ENCODE measurements at regions not wholly inside any gene's neighbourhood (a gene's known extent, or its start where the extent isn't known, plus 50 kb on each side); places are given as distances from the start of the nearest gene placed in this dataset.

DNA sequence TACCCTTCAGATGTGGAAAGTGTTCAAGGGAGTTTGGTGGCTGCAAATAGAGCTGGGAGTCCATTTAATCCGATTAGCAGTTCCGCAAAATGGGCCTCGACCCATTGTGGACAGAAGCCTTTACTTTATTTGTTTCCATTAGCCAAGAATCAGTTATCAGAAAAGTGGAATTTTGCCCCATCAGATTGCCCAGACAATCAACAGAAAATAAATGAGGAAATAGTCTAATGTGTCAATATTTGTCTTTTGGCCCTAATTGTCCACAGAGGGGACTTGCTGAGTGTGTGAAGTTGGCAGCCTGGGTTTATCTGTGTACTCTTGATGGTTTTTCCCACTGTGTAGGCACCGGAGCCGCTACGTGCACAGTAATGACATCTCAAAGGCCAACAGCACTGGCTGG is 134.3 kb downstream of the LINC00237 start (continued):
- TF ChIP-seq, protein P1, sequence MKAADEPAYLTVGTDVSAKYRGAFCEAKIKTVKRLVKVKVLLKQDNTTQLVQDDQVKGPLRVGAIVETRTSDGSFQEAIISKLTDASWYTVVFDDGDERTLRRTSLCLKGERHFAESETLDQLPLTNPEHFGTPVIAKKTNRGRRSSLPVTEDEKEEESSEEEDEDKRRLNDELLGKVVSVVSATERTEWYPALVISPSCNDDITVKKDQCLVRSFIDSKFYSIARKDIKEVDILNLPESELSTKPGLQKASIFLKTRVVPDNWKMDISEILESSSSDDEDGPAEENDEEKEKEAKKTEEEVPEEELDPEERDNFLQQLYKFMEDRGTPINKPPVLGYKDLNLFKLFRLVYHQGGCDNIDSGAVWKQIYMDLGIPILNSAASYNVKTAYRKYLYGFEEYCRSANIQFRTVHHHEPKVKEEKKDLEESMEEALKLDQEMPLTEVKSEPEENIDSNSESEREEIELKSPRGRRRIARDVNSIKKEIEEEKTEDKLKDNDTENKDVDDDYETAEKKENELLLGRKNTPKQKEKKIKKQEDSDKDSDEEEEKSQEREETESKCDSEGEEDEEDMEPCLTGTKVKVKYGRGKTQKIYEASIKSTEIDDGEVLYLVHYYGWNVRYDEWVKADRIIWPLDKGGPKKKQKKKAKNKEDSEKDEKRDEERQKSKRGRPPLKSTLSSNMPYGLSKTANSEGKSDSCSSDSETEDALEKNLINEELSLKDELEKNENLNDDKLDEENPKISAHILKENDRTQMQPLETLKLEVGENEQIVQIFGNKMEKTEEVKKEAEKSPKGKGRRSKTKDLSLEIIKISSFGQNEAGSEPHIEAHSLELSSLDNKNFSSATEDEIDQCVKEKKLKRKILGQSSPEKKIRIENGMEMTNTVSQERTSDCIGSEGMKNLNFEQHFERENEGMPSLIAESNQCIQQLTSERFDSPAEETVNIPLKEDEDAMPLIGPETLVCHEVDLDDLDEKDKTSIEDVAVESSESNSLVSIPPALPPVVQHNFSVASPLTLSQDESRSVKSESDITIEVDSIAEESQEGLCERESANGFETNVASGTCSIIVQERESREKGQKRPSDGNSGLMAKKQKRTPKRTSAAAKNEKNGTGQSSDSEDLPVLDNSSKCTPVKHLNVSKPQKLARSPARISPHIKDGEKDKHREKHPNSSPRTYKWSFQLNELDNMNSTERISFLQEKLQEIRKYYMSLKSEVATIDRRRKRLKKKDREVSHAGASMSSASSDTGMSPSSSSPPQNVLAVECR (CRISPR knock-in tag; IDR thresholded peaks at IDR 0.05; ENCODE audit: borderline replicate concordance), result 0 out of 2 replicates have a peak, but pooled peaks have one; percentile 20
- TF ChIP-seq TCF7 (IDR thresholded peaks at IDR 0.05; ENCODE audit: low read depth) (peak; percentile 71), ELF3 (CRISPR knock-in tag; IDR thresholded peaks at IDR 0.05) (0 out of 2 replicates have a peak, but pooled peaks have one; percentile 45), YEATS4 (CRISPR knock-in tag; IDR thresholded peaks at IDR 0.05; ENCODE audit: borderline replicate concordance) (no peak), GATAD2A (CRISPR knock-in tag; IDR thresholded peaks at IDR 0.05) (0 out of 2 replicates have a peak, but pooled peaks have one; percentile 38), ZNF331 (CRISPR knock-in tag; IDR thresholded peaks at IDR 0.05) (peak; percentile 27; the same call in 1 of the 2 replicates), RARA (CRISPR knock-in tag; IDR thresholded peaks at IDR 0.05) (peak; percentile 46; the same call in 1 of the 2 replicates), SAP130 (CRISPR knock-in tag; IDR thresholded peaks at IDR 0.05; ENCODE audit: low read depth) (peak; percentile 50), EP300 (IDR thresholded peaks at IDR 0.05; ENCODE audit: low read depth in 2 of 2, low read length in 2 of 2) (peak in 1 of 2 experiments; percentile 60; a peak in 2 of 4 replicates), EP300 (CRISPR knock-in tag; IDR thresholded peaks at IDR 0.05; ENCODE audit: borderline replicate concordance) (no peak), FOXO1 (CRISPR knock-in tag; IDR thresholded peaks at IDR 0.05) (peak; percentile 17; the same call in 1 of the 2 replicates), HMG20A (CRISPR knock-in tag; IDR thresholded peaks at IDR 0.05; ENCODE audit: borderline replicate concordance) (no peak)
- TF ChIP-seq, protein P2, sequence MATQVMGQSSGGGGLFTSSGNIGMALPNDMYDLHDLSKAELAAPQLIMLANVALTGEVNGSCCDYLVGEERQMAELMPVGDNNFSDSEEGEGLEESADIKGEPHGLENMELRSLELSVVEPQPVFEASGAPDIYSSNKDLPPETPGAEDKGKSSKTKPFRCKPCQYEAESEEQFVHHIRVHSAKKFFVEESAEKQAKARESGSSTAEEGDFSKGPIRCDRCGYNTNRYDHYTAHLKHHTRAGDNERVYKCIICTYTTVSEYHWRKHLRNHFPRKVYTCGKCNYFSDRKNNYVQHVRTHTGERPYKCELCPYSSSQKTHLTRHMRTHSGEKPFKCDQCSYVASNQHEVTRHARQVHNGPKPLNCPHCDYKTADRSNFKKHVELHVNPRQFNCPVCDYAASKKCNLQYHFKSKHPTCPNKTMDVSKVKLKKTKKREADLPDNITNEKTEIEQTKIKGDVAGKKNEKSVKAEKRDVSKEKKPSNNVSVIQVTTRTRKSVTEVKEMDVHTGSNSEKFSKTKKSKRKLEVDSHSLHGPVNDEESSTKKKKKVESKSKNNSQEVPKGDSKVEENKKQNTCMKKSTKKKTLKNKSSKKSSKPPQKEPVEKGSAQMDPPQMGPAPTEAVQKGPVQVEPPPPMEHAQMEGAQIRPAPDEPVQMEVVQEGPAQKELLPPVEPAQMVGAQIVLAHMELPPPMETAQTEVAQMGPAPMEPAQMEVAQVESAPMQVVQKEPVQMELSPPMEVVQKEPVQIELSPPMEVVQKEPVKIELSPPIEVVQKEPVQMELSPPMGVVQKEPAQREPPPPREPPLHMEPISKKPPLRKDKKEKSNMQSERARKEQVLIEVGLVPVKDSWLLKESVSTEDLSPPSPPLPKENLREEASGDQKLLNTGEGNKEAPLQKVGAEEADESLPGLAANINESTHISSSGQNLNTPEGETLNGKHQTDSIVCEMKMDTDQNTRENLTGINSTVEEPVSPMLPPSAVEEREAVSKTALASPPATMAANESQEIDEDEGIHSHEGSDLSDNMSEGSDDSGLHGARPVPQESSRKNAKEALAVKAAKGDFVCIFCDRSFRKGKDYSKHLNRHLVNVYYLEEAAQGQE (IDR thresholded peaks at IDR 0.05; ENCODE audit: borderline replicate concordance in 1 of 2, low read depth in 1 of 2, low read length in 2 of 2), result 0 out of 4 replicates have a peak, but pooled peaks of 1 of the 2 experiments have one; percentile 23
- TF ChIP-seq, protein P3, sequence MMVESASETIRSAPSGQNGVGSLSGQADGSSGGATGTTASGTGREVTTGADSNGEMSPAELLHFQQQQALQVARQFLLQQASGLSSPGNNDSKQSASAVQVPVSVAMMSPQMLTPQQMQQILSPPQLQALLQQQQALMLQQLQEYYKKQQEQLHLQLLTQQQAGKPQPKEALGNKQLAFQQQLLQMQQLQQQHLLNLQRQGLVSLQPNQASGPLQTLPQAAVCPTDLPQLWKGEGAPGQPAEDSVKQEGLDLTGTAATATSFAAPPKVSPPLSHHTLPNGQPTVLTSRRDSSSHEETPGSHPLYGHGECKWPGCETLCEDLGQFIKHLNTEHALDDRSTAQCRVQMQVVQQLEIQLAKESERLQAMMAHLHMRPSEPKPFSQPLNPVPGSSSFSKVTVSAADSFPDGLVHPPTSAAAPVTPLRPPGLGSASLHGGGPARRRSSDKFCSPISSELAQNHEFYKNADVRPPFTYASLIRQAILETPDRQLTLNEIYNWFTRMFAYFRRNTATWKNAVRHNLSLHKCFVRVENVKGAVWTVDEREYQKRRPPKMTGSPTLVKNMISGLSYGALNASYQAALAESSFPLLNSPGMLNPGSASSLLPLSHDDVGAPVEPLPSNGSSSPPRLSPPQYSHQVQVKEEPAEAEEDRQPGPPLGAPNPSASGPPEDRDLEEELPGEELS (CRISPR knock-in tag; IDR thresholded peaks at IDR 0.05), result peak; percentile 80
- TF ChIP-seq, protein P4, sequence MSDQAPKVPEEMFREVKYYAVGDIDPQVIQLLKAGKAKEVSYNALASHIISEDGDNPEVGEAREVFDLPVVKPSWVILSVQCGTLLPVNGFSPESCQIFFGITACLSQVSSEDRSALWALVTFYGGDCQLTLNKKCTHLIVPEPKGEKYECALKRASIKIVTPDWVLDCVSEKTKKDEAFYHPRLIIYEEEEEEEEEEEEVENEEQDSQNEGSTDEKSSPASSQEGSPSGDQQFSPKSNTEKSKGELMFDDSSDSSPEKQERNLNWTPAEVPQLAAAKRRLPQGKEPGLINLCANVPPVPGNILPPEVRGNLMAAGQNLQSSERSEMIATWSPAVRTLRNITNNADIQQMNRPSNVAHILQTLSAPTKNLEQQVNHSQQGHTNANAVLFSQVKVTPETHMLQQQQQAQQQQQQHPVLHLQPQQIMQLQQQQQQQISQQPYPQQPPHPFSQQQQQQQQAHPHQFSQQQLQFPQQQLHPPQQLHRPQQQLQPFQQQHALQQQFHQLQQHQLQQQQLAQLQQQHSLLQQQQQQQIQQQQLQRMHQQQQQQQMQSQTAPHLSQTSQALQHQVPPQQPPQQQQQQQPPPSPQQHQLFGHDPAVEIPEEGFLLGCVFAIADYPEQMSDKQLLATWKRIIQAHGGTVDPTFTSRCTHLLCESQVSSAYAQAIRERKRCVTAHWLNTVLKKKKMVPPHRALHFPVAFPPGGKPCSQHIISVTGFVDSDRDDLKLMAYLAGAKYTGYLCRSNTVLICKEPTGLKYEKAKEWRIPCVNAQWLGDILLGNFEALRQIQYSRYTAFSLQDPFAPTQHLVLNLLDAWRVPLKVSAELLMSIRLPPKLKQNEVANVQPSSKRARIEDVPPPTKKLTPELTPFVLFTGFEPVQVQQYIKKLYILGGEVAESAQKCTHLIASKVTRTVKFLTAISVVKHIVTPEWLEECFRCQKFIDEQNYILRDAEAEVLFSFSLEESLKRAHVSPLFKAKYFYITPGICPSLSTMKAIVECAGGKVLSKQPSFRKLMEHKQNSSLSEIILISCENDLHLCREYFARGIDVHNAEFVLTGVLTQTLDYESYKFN (CRISPR knock-in tag; conservative IDR thresholded peaks at IDR 0.05), result peak; percentile 25; the same call in 1 of the 2 replicates
- TF ChIP-seq, protein P5, sequence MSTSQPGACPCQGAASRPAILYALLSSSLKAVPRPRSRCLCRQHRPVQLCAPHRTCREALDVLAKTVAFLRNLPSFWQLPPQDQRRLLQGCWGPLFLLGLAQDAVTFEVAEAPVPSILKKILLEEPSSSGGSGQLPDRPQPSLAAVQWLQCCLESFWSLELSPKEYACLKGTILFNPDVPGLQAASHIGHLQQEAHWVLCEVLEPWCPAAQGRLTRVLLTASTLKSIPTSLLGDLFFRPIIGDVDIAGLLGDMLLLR (CRISPR knock-in tag; IDR thresholded peaks at IDR 0.05), result no peak
